ENCODE measurements at regions not wholly inside any gene's neighbourhood (a gene's known extent, or its start where the extent isn't known, plus 50 kb on each side); places are given as distances from the start of the nearest gene placed in this dataset.
"Not testable (repeated sequence)": the region's sequence is repeated elsewhere in the genome, so short reads cannot be mapped to it uniquely, and the experiment has no call there.

- not testable (repeated sequence) for H3K27me3 Mint-ChIP-seq (ENCODE audit: low read depth); H3K4me3 Mint-ChIP-seq; H3K9me3 Mint-ChIP-seq; H3K36me3 Mint-ChIP-seq (ENCODE audit: low read depth); H3K4me1 Mint-ChIP-seq; DNase-seq (ENCODE audit: low read depth, low spot score); H3K27ac Mint-ChIP-seq (ENCODE audit: unreplicated experiment)
Observed at GRCh38 chr2:111583480-111583879, 300.5 kb downstream of the ANAPC1 start.

DNA sequence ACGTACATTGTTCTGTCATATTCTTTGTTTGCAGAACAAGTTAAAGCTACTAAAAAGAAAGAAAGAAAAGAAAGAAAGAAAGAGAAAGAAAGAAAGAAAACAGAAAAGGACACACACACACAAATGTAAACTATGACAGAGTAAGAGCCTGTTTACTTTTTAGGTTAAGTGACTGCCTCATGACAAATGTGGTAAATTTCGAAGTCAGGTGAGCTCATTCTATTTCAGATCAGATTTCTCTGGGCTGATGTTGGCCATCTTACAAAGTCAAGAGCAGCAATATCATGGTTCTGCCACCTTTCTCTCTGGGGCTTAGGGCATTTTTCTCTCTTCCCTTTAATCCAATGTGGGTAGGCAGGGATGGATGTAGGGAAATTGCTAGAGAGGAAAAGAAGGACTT, 299.5 kb downstream of the ANAPC1 start:
- not testable (repeated sequence) for H3K4me1 Mint-ChIP-seq; DNase-seq (ENCODE audit: low read depth, low spot score); H3K9me3 Mint-ChIP-seq; H3K27me3 Mint-ChIP-seq (ENCODE audit: low read depth); H3K27ac Mint-ChIP-seq (ENCODE audit: unreplicated experiment); H3K36me3 Mint-ChIP-seq (ENCODE audit: low read depth); H3K4me3 Mint-ChIP-seq

DNA sequence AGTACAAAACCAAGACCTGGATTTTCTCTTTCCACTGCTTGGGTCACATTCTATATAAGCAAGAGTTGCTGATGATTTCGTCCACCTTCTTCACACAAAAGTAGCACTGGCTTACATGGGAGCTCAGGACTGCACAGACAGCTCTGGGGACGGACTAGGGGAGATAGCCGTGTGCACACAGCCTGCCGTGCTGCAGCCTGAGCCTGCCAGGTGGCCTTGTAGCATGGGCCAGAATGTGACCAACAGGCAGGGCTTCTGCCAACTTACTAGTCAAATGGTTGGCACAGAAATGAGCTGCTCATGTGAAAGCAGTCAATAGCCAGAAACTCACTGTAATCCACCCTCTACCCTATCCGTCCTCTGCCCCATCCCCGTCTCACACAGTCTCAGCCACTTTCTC, 299.0 kb downstream of the ANAPC1 start:
- not testable (repeated sequence) for H3K4me3 Mint-ChIP-seq; H3K27me3 Mint-ChIP-seq (ENCODE audit: low read depth); H3K36me3 Mint-ChIP-seq (ENCODE audit: low read depth); DNase-seq (ENCODE audit: low read depth, low spot score); H3K27ac Mint-ChIP-seq (ENCODE audit: unreplicated experiment); H3K4me1 Mint-ChIP-seq; H3K9me3 Mint-ChIP-seq

DNA sequence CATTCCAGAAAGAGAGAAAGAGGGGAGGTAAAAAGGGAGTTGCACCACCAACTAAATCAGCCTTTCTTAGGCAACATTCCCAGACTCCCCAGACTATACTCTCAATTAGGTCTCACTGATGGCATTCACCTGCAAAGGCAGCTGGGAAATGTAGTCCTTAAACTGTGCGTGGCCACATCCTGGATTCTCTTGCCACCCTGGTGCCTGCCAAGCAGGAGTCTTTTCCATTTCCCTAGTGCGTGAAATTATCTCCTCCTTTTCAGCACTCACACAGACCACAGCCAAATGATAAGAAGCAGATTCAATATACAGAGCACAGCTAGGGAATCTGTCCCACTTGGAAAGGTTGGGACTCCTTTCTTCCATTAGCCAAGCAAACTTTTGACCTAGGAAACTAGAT, 298.0 kb downstream of the ANAPC1 start:
- H3K4me3 Mint-ChIP-seq; H3K27ac Mint-ChIP-seq (ENCODE audit: unreplicated experiment); H3K36me3 Mint-ChIP-seq (ENCODE audit: low read depth); H3K27me3 Mint-ChIP-seq (ENCODE audit: low read depth); H3K4me1 Mint-ChIP-seq; DNase-seq (ENCODE audit: low read depth, low spot score); H3K9me3 Mint-ChIP-seq: not testable (repeated sequence)

DNA sequence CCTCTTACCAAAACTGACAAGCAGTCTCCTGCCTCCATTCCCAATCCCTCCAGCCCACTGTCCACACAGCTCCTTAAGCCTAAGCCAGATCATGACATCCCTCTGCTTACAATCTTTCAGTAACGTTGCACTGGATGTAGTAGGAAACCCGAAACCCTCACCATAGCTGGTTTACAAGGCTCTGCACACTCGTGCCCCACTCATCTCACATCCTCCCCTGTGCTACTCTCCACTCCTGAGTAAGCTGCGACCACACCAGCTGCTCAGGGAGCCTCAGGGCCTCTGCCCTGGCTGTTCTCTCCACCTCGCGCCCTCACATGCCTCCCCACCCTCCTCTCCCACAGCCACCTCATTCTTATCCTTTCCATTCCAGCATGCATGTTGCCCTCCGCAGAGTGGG, 288.9 kb downstream of the ANAPC1 start:
- not testable (repeated sequence) for DNase-seq (ENCODE audit: low read depth, low spot score); H3K27me3 Mint-ChIP-seq (ENCODE audit: low read depth); H3K4me3 Mint-ChIP-seq; H3K4me1 Mint-ChIP-seq; H3K27ac Mint-ChIP-seq (ENCODE audit: unreplicated experiment); H3K9me3 Mint-ChIP-seq; H3K36me3 Mint-ChIP-seq (ENCODE audit: low read depth)

- TF ChIP-seq, protein P1, sequence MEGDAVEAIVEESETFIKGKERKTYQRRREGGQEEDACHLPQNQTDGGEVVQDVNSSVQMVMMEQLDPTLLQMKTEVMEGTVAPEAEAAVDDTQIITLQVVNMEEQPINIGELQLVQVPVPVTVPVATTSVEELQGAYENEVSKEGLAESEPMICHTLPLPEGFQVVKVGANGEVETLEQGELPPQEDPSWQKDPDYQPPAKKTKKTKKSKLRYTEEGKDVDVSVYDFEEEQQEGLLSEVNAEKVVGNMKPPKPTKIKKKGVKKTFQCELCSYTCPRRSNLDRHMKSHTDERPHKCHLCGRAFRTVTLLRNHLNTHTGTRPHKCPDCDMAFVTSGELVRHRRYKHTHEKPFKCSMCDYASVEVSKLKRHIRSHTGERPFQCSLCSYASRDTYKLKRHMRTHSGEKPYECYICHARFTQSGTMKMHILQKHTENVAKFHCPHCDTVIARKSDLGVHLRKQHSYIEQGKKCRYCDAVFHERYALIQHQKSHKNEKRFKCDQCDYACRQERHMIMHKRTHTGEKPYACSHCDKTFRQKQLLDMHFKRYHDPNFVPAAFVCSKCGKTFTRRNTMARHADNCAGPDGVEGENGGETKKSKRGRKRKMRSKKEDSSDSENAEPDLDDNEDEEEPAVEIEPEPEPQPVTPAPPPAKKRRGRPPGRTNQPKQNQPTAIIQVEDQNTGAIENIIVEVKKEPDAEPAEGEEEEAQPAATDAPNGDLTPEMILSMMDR (conservative IDR thresholded peaks at IDR 0.05): peak; percentile 12
- not testable (repeated sequence) for H3K9me3 Mint-ChIP-seq; DNase-seq (ENCODE audit: low read depth, low spot score); H3K27me3 Mint-ChIP-seq (ENCODE audit: low read depth); H3K4me1 Mint-ChIP-seq; H3K27ac Mint-ChIP-seq (ENCODE audit: unreplicated experiment); H3K4me3 Mint-ChIP-seq; H3K36me3 Mint-ChIP-seq (ENCODE audit: low read depth)
Observed at GRCh38 chr2:111596808-111597705, 286.9 kb downstream of the ANAPC1 start.

GRCh38 chr2:111598944-111599343, 285.0 kb downstream of the ANAPC1 start:
- peak overlapping the region; percentile 27 for H3K27ac Mint-ChIP-seq (ENCODE audit: unreplicated experiment)
- H3K36me3 Mint-ChIP-seq (ENCODE audit: low read depth); H3K9me3 Mint-ChIP-seq; H3K4me3 Mint-ChIP-seq; H3K4me1 Mint-ChIP-seq; H3K27me3 Mint-ChIP-seq (ENCODE audit: low read depth); DNase-seq (ENCODE audit: low read depth, low spot score): not testable (repeated sequence)

- H3K9me3 Mint-ChIP-seq; H3K4me1 Mint-ChIP-seq; DNase-seq (ENCODE audit: low read depth, low spot score); H3K27ac Mint-ChIP-seq (ENCODE audit: unreplicated experiment); H3K27me3 Mint-ChIP-seq (ENCODE audit: low read depth); H3K36me3 Mint-ChIP-seq (ENCODE audit: low read depth); H3K4me3 Mint-ChIP-seq: not testable (repeated sequence)
Observed at GRCh38 chr2:111602259-111602658, 281.7 kb downstream of the ANAPC1 start.

GRCh38 chr2:111605798-111606197, 278.2 kb downstream of the ANAPC1 start:
- not testable (repeated sequence) for H3K4me1 Mint-ChIP-seq; DNase-seq (ENCODE audit: low read depth, low spot score); H3K27ac Mint-ChIP-seq (ENCODE audit: unreplicated experiment); H3K4me3 Mint-ChIP-seq; H3K27me3 Mint-ChIP-seq (ENCODE audit: low read depth); H3K9me3 Mint-ChIP-seq; H3K36me3 Mint-ChIP-seq (ENCODE audit: low read depth)

DNA sequence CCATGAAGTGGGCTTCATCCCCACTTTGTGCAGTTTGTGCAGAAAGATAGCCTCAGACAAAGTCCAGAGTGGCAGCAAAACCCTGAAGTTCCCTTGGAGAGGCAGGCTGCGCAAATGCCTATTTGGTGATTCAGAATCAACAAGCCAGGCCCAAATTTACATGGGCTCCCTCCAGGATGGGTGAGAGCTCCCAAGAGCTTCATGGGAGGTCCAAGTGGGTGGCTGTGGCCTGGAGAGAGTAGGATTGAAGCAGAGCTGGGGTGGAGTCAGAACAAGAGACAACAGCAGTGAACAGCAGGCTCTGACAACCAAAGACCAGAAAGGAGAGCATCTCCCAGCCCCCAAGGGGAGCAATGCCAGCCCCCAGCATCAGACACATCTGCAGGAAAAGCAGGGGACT, 277.4 kb downstream of the ANAPC1 start:
- H3K27me3 Mint-ChIP-seq (ENCODE audit: low read depth); H3K9me3 Mint-ChIP-seq; H3K36me3 Mint-ChIP-seq (ENCODE audit: low read depth); H3K4me3 Mint-ChIP-seq; H3K4me1 Mint-ChIP-seq; H3K27ac Mint-ChIP-seq (ENCODE audit: unreplicated experiment); DNase-seq (ENCODE audit: low read depth, low spot score): not testable (repeated sequence)

DNA sequence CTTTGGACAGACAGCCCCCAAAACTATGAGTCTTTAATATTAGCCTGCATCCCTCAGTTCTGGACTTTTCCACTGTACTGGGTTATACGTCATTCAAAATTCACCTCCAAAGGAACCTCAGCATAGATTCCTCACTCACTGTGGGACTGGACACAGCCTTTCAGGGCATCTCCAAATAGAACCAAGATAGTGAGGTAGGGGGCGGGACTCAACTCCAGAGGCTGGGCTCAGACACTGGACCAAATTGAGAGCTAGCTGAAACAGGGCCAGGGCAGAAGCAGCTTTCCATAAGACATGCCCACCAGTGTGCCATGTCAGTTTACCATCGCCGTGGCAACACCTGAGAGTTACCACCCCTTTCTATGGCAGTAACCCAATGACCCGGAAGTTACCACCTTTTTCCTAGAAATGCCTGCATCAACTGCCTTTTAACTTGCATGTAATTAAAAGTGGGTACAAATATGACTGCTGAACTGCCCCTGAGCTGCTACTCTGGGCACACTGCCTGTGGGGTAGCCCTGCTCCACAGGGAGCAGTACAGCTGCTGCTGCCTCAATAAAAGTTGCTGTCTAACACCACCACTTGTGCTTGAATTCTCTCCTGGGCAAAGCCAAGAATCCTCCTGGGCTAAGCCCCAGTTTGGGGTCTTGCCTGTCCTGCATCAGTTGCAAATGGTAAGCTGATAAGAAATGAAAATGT, 274.7 kb downstream of the ANAPC1 start:
- H3K36me3 Mint-ChIP-seq (ENCODE audit: low read depth); H3K4me3 Mint-ChIP-seq; H3K4me1 Mint-ChIP-seq; H3K9me3 Mint-ChIP-seq; H3K27me3 Mint-ChIP-seq (ENCODE audit: low read depth); H3K27ac Mint-ChIP-seq (ENCODE audit: unreplicated experiment); DNase-seq (ENCODE audit: low read depth, low spot score): not testable (repeated sequence)

DNA sequence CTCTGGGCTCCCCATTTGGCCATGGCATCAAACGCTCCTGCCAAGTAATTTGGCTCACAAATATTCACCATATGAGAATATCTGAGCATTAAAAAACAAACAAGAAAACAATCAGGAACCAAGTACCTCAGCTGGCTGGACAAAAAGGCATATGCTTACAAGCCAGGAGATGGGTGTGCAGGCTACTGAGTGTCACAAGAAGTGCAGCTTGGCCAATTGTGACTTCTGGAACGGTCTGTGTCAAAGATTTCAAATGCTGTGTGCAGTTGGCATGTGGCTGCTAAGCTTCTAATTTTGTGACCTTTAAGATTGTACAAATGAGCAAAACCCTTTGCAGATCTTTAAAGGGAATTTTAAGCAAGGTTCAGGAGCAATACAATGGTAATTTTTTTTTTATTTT, 274.0 kb downstream of the ANAPC1 start:
- H3K9me3 Mint-ChIP-seq; H3K4me3 Mint-ChIP-seq; H3K4me1 Mint-ChIP-seq; H3K27ac Mint-ChIP-seq (ENCODE audit: unreplicated experiment); H3K36me3 Mint-ChIP-seq (ENCODE audit: low read depth); DNase-seq (ENCODE audit: low read depth, low spot score); H3K27me3 Mint-ChIP-seq (ENCODE audit: low read depth): not testable (repeated sequence)

Data from neural crest cell (in vitro differentiated cells).